IMR-90 (cell line): ENCODE measurements at regions not wholly inside any gene's neighbourhood (a gene's known extent, or its start where the extent isn't known, plus 50 kb on each side); places are given as distances from the start of the nearest gene placed in this dataset.

Experiments
- ATAC-seq: fragments of 200-7000 bp; cut with Tn5 transposase; 2 replicates; pipeline ENCODE4 v1.9.1; 2020; ENCODE audit warnings: low read depth, mild to moderate bottlenecking, moderate library complexity
- BruUV-seq: library from RNA; stranded (reverse); fragments of 400-500 nt; replicated peaks from 2 replicates; lab custom pipeline; 2021; lab: Mats Ljungman, UMichigan
- CTCF ChIA-PET: fragments of 300-600 bp; formaldehyde crosslinking; extraction: SDS; loops from one replicate; lab custom pipeline; 2021; ENCODE audit warnings: antibody characterized with exemption; lab: Yijun Ruan, JAX
- POLR2A ChIA-PET: fragments of 300-600 bp; sonication (Branson Sonifier 250); formaldehyde crosslinking; loops from one replicate; lab custom pipeline; 2022; ENCODE audit warnings: antibody characterized with exemption; ENCODE audit not compliant: unreplicated experiment; lab: Charles Lee
- DNase-seq: peaks from one replicate; pipeline ENCODE4 v3.0.0; 2013
- H2AFZ ChIP-seq: replicated peaks from 2 replicates; pipeline ENCODE3; 2013; ENCODE audit warnings: low read length, mild to moderate bottlenecking; ENCODE audit not compliant: poor library complexity
- H2AK5ac ChIP-seq: 2 replicates; pipeline ENCODE4 v1.6.1; 2013; ENCODE audit warnings: low read depth, low read length, inconsistent platforms
- H2AK9ac ChIP-seq: replicated peaks from 2 replicates; pipeline ENCODE3; 2013; ENCODE audit warnings: mild to moderate bottlenecking, low read depth, low read length, moderate library complexity; ENCODE audit not compliant: poor library complexity
- H2BK120ac ChIP-seq: 2 replicates; pipeline ENCODE4 v1.6.1; 2013; ENCODE audit warnings: low read depth, low read length, inconsistent platforms
- H2BK15ac ChIP-seq: 3 replicates; pipeline ENCODE4 v1.6.1; 2013; ENCODE audit warnings: low read depth, low read length, inconsistent platforms
- H2BK20ac ChIP-seq: 2 replicates; pipeline ENCODE4 v1.6.1; 2013; ENCODE audit warnings: low read depth, mild to moderate bottlenecking, inconsistent platforms, low read length, moderate library complexity
- H2BK5ac ChIP-seq: 2 replicates; pipeline ENCODE4 v1.6.1; 2013; ENCODE audit warnings: mild to moderate bottlenecking, low read depth, low read length, inconsistent platforms; ENCODE audit not compliant: poor library complexity, severe bottlenecking
- H3K14ac ChIP-seq: replicated peaks from 2 replicates; pipeline ENCODE4 v1.6.1; 2013; ENCODE audit warnings: low read depth, low read length, inconsistent platforms
- H3K18ac ChIP-seq: 2 replicates; pipeline ENCODE4 v1.6.1; 2013; ENCODE audit warnings: low read depth, low read length, control low read depth
- H3K23ac ChIP-seq: 2 replicates; pipeline ENCODE4 v1.6.1; 2013; ENCODE audit warnings: low read depth, low read length, inconsistent platforms
- H3K27ac ChIP-seq: 2 replicates; pipeline ENCODE4 v1.5.1; 2013; ENCODE audit warnings: mild to moderate bottlenecking, control low read depth, low read length; ENCODE audit not compliant: insufficient read depth
- H3K27me3 ChIP-seq: 2 replicates; pipeline ENCODE4 v1.6.1; 2013; ENCODE audit warnings: low read length; ENCODE audit not compliant: control insufficient read depth, insufficient read depth
- H3K36me3 ChIP-seq: 2 replicates; pipeline ENCODE4 v1.6.1; 2013; ENCODE audit warnings: low read length, mixed read lengths; ENCODE audit not compliant: control insufficient read depth, insufficient read depth
- H3K4ac ChIP-seq: 2 replicates; pipeline ENCODE4 v1.6.1; 2013; ENCODE audit warnings: low read depth, low read length, inconsistent platforms
- H3K4me1 ChIP-seq: 2 replicates; pipeline ENCODE4 v1.6.1; 2013; ENCODE audit warnings: low read length, mixed read lengths; ENCODE audit not compliant: control insufficient read depth, insufficient read depth
- H3K4me2 ChIP-seq: 2 replicates; pipeline ENCODE4 v1.6.1; 2013; ENCODE audit warnings: low read depth, mild to moderate bottlenecking, control low read depth, low read length, moderate library complexity
- H3K4me3 ChIP-seq: 2 replicates; pipeline ENCODE4 v1.5.1; 2013; ENCODE audit warnings: low read depth, mild to moderate bottlenecking, control low read depth, low read length, moderate library complexity; ENCODE audit not compliant: insufficient read depth
- H3K56ac ChIP-seq: 2 replicates; pipeline ENCODE4 v1.6.1; 2013; ENCODE audit warnings: low read length, inconsistent platforms; ENCODE audit not compliant: insufficient read depth; ENCODE audit errors: extremely low read depth
- H3K79me1 ChIP-seq, 2 experiments: 2 replicates each; pipeline ENCODE4 v1.6.1; 2013; ENCODE audit warnings: low read length in 2 of 2, inconsistent platforms in 1 of 2, low read depth in 1 of 2
- H3K9ac ChIP-seq: 2 replicates; pipeline ENCODE4 v1.6.1; 2013; ENCODE audit warnings: low read depth, low read length, control low read depth
- H3K9me1 ChIP-seq: 2 replicates; pipeline ENCODE4 v1.6.1; 2013; ENCODE audit warnings: low read length, inconsistent platforms; ENCODE audit not compliant: insufficient read depth
- H3K9me3 ChIP-seq: 2 replicates; pipeline ENCODE4 v1.6.1; 2013; ENCODE audit warnings: low read length; ENCODE audit not compliant: control insufficient read depth, insufficient read depth
- H4K20me1 ChIP-seq: 2 replicates; pipeline ENCODE4 v1.6.1; 2013; ENCODE audit warnings: low read length, inconsistent platforms; ENCODE audit not compliant: insufficient read depth
- H4K5ac ChIP-seq: 2 replicates; pipeline ENCODE4 v1.6.1; 2013; ENCODE audit warnings: mild to moderate bottlenecking, low read depth, low read length, control low read depth
- H4K8ac ChIP-seq, 2 experiments: 2 replicates each; pipeline ENCODE4 v1.6.1; 2013; ENCODE audit warnings: low read depth in 2 of 2, low read length in 2 of 2, control low read depth in 1 of 2, inconsistent platforms in 1 of 2
- H4K91ac ChIP-seq: 2 replicates; pipeline ENCODE4 v1.6.1; 2013; ENCODE audit warnings: low read depth, low read length, inconsistent platforms; ENCODE audit not compliant: insufficient read depth
- BHLHE40 ChIP-seq: fragments of 150-350 bp; IDR thresholded peaks from 2 replicates; pipeline ENCODE4 v1.6.1; 2016; ENCODE audit warnings: mild to moderate bottlenecking, low read depth, low read length
- CEBPB ChIP-seq: IDR thresholded peaks from 2 replicates; pipeline ENCODE4 v1.6.1; 2012; ENCODE audit warnings: low read depth, low read length, improper control_type of control experiment
- CHD1 ChIP-seq: IDR thresholded peaks from 2 replicates; pipeline ENCODE4 v1.6.1; 2012; ENCODE audit warnings: low read depth, low read length, improper control_type of control experiment
- CTCF ChIP-seq: conservative IDR thresholded peaks from 2 replicates; pipeline ENCODE4 v1.5.1; 2012; ENCODE audit warnings: mild to moderate bottlenecking, low read depth, low read length, improper control_type of control experiment
- ELK1 ChIP-seq: fragments of 150-350 bp; IDR thresholded peaks from 2 replicates; pipeline ENCODE4 v1.6.1; 2016; ENCODE audit warnings: low read depth, mild to moderate bottlenecking, low read length, moderate library complexity, borderline replicate concordance
- FOS ChIP-seq: fragments of 150-350 bp; IDR thresholded peaks from 2 replicates; pipeline ENCODE4 v1.6.1; 2016; ENCODE audit warnings: low read depth, low read length
- MAFK ChIP-seq: IDR thresholded peaks from 2 replicates; pipeline ENCODE4 v1.6.1; 2012; ENCODE audit warnings: low read depth, low read length, improper control_type of control experiment
- MAZ ChIP-seq: IDR thresholded peaks from 2 replicates; pipeline ENCODE4 v1.6.1; 2012; ENCODE audit warnings: low read depth, mild to moderate bottlenecking, low read length, improper control_type of control experiment, moderate library complexity, borderline replicate concordance
- MXI1 ChIP-seq: IDR thresholded peaks from 2 replicates; pipeline ENCODE4 v1.6.1; 2012; ENCODE audit warnings: low read depth, mild to moderate bottlenecking, low read length, moderate library complexity, borderline replicate concordance
- NFE2L2 ChIP-seq: fragments of 150-350 bp; IDR thresholded peaks from 2 replicates; pipeline ENCODE4 v1.6.1; 2016; ENCODE audit warnings: low read depth, mild to moderate bottlenecking, low read length
- POLR2A ChIP-seq: IDR thresholded peaks from 2 replicates; pipeline ENCODE4 v1.6.1; 2012; ENCODE audit warnings: mild to moderate bottlenecking, low read depth, low read length
- RAD21 ChIP-seq: IDR thresholded peaks from 2 replicates; pipeline ENCODE4 v1.6.1; 2012; ENCODE audit warnings: low read length, improper control_type of control experiment
- RCOR1 ChIP-seq: IDR thresholded peaks from 2 replicates; pipeline ENCODE4 v1.6.1; 2012; ENCODE audit warnings: mild to moderate bottlenecking, low read length, improper control_type of control experiment; ENCODE audit not compliant: insufficient replicate concordance
- RFX5 ChIP-seq: IDR thresholded peaks from 2 replicates; pipeline ENCODE4 v1.8.0; 2012; ENCODE audit warnings: low read depth, mild to moderate bottlenecking, low read length, moderate library complexity
- SMC3 ChIP-seq: fragments of 150-350 bp; IDR thresholded peaks from 2 replicates; pipeline ENCODE4 v1.6.1; 2016; ENCODE audit warnings: low read depth, mild to moderate bottlenecking, antibody characterized with exemption, low read length, moderate library complexity
- USF2 ChIP-seq: fragments of 150-350 bp; IDR thresholded peaks from 2 replicates; pipeline ENCODE4 v1.6.1; 2017; ENCODE audit warnings: mild to moderate bottlenecking, antibody characterized with exemption, low read length, low read depth
- WGBS, 2 experiments: methylation state at CpG; one replicate each; pipeline versions ENCODE4 v1.1.5 to v1.1.7; 2013; ENCODE audit warnings: missing lambda C conversion rate in 2 of 2; ENCODE audit not compliant: insufficient read length in 1 of 2; ENCODE audit errors: extremely low coverage in 2 of 2; 5-methylcytosine and 5-hydroxymethylcytosine counted together
- dilution Hi-C: fragments of 300-500 bp; cut with HindIII; formaldehyde crosslinking; loops from one replicate; pipeline ENCODE4 v1.14.3; 2018; ENCODE audit warnings: low sequenced_read_pairs; ENCODE audit not compliant: unreplicated experiment
- in situ Hi-C: fragments of 300-500 bp; cut with MboI; formaldehyde crosslinking; loops from 3 replicates; pipeline ENCODE4 v1.14.3; 2019; ENCODE audit warnings: low sequenced_read_pairs, inconsistent platforms, mixed read lengths
- intact Hi-C: fragments of 100-400 bp; cut with micrococcal nuclease; formaldehyde crosslinking; loops from 2 replicates; pipeline ENCODE4 v1.10.0; 2022

GRCh38 chr5:6190838-6191237, 187.5 kb downstream of the MED10 start:
- no peaks in the 10 kb centered on the region for H3K36me3 ChIP-seq
- no peak overlapping the region for H4K91ac ChIP-seq
- ChIA-PET CTCF (no interaction called here), POLR2A (no interaction called here)
- no peaks in the 10 kb centered on the region for H3K9me1 ChIP-seq
- no peak overlapping the region for H2BK20ac ChIP-seq
- no peak overlapping the region for H2AK9ac ChIP-seq
- no peak overlapping the region for H3K4ac ChIP-seq
- H3K27me3 ChIP-seq, result no peaks in the 10 kb centered on the region
- WGBS, 2 experiments, result no CpG with 5 or more reads among the region's 7 CpGs
- H4K8ac ChIP-seq, result no peak overlapping the region
- H3K14ac ChIP-seq, result no peak overlapping the region
- H3K23ac ChIP-seq, result no peak overlapping the region
- no peak overlapping the region for H3K9ac ChIP-seq
- no peaks in the 10 kb centered on the region for H3K79me1 ChIP-seq
- H4K5ac ChIP-seq, result no peak overlapping the region
- in situ Hi-C loops (no loop called here), dilution Hi-C loops (no loop called here), intact Hi-C loops (no loop called here)
- H3K27ac ChIP-seq, result no peak overlapping the region
- H2BK15ac ChIP-seq, result no peak overlapping the region
- no peaks in the 10 kb centered on the region for H3K4me1 ChIP-seq
- peaks cover 10% of the 10 kb centered on the region for H3K9me3 ChIP-seq
- H2BK120ac ChIP-seq, result no peak overlapping the region
- H3K4me3 ChIP-seq, result no peak overlapping the region
- TF ChIP-seq CEBPB (no peak), RAD21 (no peak), MAFK (no peak), USF2 (no peak), MXI1 (no peak), FOS (no peak), MAZ (no peak), SMC3 (no peak), POLR2A (no peak), CHD1 (no peak), RFX5 (no peak), ELK1 (no peak), NFE2L2 (no peak), RCOR1 (no peak), BHLHE40 (no peak), CTCF (no peak)
- no peak overlapping the region for H2AK5ac ChIP-seq
- no peak for DNase-seq
- no peak overlapping the region for H3K18ac ChIP-seq
- no peak overlapping the region for H3K4me2 ChIP-seq
- BruUV-seq, result no TSS peak
- no peak overlapping the region for H2BK5ac ChIP-seq
- no peak overlapping the region for H3K56ac ChIP-seq
- H4K20me1 ChIP-seq, result no peaks in the 10 kb centered on the region
- no peak overlapping the region for H2AFZ ChIP-seq
- ATAC-seq, result no peak
